GM18951 (cell line): ENCODE measurements at regions not wholly inside any gene's neighbourhood (a gene's known extent, or its start where the extent isn't known, plus 50 kb on each side); places are given as distances from the start of the nearest gene placed in this dataset.

ENCODE experiments used
- POLR2A ChIP-seq: IDR thresholded peaks from 4 replicates; pipeline ENCODE4 v1.6.1; 2011; ENCODE audit warnings: mild to moderate bottlenecking; ENCODE audit not compliant: insufficient read length, insufficient read depth; ENCODE audit errors: extremely low read depth
- in situ Hi-C: fragments of 300-500 bp; cut with MboI; formaldehyde crosslinking; loops from one replicate; pipeline ENCODE4 v1.12.0; 2022; ENCODE audit warnings: low sequenced_read_pairs, mixed read lengths, inconsistent platforms; ENCODE audit not compliant: unreplicated experiment

- TF ChIP-seq POLR2A = no peak
- in situ Hi-C loops = no loop called here
Observed at GRCh38 chr6:126603410-126603809, 263.5 kb downstream of the CENPW start.

GRCh38 chr6:126605089-126605488, 265.2 kb downstream of the CENPW start:
- in situ Hi-C loops = no loop called here
- TF ChIP-seq POLR2A = no peak

- TF ChIP-seq POLR2A = no peak
- in situ Hi-C loops = no loop called here
Observed at GRCh38 chr6:126607289-126607688, 267.4 kb downstream of the CENPW start.

GRCh38 chr6:126608681-126609080, 268.8 kb downstream of the CENPW start:
- no peak for TF ChIP-seq POLR2A

GRCh38 chr6:126614642-126615504, 275.0 kb downstream of the CENPW start:
- in situ Hi-C loops = no loop called here
- TF ChIP-seq POLR2A = no peak

More at GRCh38 chr6:126608681-126609080, 268.8 kb downstream of the CENPW start:
- in situ Hi-C loops = no loop called here

- in situ Hi-C loops = no loop called here
Observed at GRCh38 chr6:126616866-126617265, 277.0 kb downstream of the CENPW start.

GRCh38 chr6:126618639-126619343, 278.9 kb downstream of the CENPW start:
- no peak for TF ChIP-seq POLR2A
- in situ Hi-C loops = no loop called here

More at GRCh38 chr6:126616866-126617265, 277.0 kb downstream of the CENPW start:
- no peak for TF ChIP-seq POLR2A

GRCh38 chr6:126620719-126621118, 280.8 kb downstream of the CENPW start:
- in situ Hi-C loops = no loop called here
- no peak for TF ChIP-seq POLR2A

GRCh38 chr6:126625019-126625418, 285.1 kb downstream of the CENPW start:
- TF ChIP-seq POLR2A = no peak

GRCh38 chr6:126628125-126628524, 288.2 kb downstream of the CENPW start:
- no peak for TF ChIP-seq POLR2A
- in situ Hi-C loops = no loop called here

More at GRCh38 chr6:126625019-126625418, 285.1 kb downstream of the CENPW start:
- in situ Hi-C loops = no loop called here

GRCh38 chr6:126631363-126631762, 291.4 kb downstream of the CENPW start:
- no peak for TF ChIP-seq POLR2A
- in situ Hi-C loops = no loop called here

- TF ChIP-seq POLR2A = no peak
- in situ Hi-C loops = no loop called here
Observed at GRCh38 chr6:126632271-126632670, 292.4 kb downstream of the CENPW start.

- TF ChIP-seq POLR2A = no peak
- in situ Hi-C loops = no loop called here
Observed at GRCh38 chr6:126633373-126633772, 293.5 kb downstream of the CENPW start.

GRCh38 chr6:126640356-126640755, 300.4 kb downstream of the CENPW start:
- in situ Hi-C loops = no loop called here

More at GRCh38 chr6:126640356-126640755, 300.4 kb downstream of the CENPW start:
- no peak for TF ChIP-seq POLR2A
